NCI-H524 treated with DMSO at 0.1 percent for 48 hours (cell line): ENCODE measurements at regions not wholly inside any gene's neighbourhood (a gene's known extent, or its start where the extent isn't known, plus 50 kb on each side); places are given as distances from the start of the nearest gene placed in this dataset.

Experiments
- DNase-seq: peaks from one replicate; lab custom pipeline; 2025; lab: John Stamatoyannopoulos, UW

DNA sequence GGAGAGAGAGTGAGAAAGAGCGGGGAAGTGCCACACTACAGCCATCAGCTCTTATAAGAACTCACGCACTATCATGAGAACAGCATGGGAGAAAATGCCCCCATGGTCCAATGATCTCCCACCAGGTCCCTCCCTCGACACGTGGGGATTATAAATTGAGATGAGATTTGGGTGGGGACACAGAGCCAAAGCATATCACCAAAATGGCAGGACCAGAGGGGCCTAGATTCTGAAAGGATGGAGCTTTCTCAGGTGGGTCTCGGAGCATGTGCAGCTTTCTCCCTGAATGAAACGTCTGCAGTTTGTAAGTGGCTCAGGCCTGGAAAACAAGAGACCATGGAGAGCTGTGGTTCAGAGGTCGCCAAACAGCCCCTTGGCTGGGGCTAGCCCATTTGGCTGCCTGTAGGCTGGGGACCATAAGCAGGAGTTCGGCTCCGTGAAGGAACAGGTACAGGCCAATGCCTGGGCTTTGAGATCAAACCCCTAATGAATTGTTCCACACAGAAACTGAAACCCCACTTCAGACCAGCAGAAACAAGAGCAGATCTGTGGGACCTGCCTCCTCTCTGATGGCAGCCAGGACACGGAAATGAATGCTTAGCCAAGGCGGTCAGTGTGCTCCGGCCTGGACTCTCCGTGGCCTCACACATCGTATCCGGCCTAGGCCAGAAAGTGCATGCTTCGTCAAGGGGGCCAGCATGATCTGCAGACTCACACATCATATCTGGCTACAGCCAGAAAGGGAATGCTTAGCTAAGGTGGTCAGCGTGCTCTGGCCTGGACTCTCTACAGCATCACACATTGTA lies 111.2 kb upstream of the TMEM18 start:
- no peak for DNase-seq

DNA sequence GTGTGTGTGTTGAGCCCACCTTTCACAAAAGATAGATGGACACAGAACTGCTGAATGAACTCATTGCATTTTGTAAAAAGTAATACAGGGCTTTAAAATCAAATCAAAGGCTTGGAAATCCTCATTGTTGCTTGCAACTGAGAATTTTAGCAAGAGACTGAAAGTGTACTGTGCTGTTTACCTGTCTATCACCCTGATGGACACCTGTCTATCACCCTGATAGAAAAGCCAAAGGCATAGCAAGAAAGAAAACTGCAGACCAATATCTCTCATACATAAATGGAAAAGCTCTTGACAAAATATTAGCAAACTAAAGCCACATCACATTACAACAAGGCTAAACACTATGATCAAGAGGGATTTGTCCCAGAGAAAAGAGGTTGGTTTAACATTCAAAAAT lies 107.5 kb upstream of the TMEM18 start:
- no peak for DNase-seq

DNA sequence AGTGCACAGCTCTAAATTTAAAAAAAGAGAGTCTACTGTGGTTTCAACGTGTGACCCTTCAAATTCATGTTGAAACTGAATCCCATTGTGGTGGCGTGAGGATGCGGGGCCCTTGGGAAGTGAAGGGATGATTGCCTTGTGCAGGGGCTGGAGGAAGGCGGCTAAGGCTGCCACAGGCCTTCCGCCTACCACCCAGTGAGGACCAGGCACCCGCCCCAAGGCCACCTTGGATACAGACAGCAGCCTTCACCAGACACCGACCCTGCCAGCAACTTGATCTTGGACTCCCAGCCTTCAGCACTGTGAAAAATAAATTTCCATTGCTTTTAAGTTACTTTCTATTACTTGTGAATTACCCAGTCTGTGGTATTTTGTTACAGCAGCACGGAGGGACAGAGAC lies 103.4 kb upstream of the TMEM18 start:
- no peak for DNase-seq

DNA sequence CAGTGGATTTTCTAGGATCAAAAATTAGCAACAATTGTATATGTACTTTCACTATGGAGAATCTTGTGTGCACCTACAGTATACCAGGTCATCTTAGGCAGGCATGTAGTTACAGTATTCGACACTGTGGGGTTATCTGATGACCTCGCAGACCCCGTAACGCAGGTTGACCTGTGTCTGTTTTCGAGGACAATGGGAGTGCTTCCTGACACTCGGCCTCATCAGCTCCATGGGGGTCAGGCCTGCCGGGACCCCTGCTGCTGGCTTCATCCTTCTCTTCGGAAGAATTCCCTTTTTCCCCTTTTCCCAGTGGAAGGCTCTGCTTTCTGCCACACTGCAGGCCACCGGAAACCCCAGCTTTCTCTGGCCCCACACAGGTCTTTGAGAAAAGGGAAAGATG lies 102.8 kb upstream of the TMEM18 start:
- DNase-seq: no peak

DNA sequence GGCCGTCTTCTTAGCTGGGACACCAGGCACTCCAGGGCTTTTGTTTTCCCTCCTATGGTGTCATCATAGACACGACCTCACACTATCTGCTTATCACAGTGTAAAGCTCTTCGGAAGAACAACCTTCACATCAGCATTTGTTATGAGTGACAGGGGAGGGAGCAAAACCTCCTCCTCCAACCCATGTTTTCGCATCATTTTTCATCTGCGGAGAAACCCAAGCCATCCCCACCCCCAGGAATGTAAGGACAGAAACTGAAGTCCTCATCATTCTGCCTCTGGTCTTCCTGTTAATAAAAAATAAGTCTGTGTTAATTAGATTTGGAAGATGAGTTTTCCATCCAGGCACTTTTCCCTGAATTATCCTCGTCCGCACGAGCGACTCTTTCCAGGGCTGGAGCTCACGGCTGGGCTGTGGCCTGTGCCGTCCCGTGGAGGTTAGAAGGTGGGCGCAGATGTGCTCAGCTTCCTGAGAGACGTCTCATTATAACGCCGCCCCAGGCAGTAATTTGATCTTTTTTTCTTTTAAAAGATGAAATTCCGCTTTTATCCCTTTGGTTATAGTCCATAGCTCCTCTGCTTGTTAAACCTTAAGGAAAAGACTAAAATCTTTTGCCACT lies 101.6 kb upstream of the TMEM18 start:
- DNase-seq: no peak

DNA sequence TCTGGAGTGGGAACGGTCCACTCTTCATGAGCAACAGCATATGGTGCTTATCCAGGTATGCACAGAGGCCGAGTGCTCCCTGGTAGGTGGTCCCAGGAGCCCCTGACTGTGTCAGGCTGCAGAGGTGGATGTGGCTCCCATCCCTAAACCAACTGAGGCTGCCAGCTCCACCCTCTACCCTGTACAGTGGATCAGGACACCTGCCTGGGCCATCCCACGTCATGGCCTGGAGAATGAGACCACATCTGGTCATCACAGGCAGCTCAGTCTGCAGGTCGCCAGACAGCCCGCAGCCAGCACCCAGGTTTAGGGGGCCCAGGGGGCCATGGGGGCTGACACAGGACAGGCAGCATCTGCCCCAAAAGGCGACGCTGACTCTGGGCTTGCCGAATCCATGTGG lies 100.3 kb upstream of the TMEM18 start:
- DNase-seq: no peak

DNA sequence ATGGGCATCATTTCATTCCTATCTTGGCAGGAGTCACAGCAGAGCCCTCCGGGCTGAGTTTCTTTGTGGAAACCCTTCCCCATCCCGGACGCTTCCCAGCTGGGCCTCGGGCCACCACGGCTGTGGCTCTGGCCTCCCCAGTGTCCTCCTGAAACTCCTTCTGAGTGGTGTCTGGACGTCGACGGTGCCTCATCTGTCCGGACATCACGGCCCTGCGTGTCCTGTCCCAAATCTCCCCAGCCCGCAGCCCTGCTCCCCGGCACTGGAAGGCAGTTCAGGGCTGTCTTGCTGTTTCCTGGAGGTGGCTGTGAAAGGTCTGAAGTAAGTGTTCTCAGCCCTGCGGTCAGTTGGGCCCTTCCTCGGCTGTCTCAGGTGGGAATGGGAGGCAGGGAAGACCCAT lies 99.8 kb upstream of the TMEM18 start:
- DNase-seq: no peak

DNA sequence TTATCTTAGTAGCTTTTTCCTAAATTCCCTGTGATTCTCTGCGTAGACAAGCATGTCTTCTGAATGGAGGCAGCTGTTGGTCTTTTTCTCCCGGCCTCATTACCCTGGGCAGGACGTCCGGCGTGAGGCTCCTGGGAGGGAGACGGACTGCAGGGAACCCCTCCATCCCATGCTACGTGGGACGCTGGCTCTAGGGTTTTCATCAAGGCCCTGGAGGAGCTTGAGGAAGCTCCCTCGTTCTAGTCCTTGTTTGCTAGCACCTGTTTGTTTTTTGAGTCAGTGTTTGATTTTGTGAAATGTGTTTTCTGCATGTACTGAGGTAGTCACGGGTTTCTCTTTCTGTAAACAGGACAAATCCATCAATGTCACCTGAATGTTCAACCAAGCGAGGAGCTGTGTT lies 99.3 kb upstream of the TMEM18 start:
- DNase-seq: no peak

DNA sequence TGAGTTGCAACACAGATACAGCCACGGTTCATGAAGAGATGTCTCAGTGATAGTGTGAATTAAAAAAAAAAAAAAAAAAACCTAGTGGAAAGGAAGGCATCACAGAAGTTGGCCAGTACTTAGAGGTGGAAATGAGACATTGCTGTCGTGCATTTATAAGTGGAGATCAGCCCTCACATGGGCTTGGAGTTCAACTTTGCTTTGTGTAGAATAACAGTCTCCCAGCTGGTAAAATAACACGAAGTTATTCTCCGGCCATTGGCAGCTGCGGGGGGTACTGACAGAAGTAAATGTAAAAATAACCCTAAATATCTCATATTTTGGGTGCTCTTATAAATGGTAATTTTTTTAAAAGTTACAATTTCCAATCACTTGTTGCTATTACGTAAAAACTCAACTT lies 98.8 kb upstream of the TMEM18 start:
- DNase-seq: no peak

DNA sequence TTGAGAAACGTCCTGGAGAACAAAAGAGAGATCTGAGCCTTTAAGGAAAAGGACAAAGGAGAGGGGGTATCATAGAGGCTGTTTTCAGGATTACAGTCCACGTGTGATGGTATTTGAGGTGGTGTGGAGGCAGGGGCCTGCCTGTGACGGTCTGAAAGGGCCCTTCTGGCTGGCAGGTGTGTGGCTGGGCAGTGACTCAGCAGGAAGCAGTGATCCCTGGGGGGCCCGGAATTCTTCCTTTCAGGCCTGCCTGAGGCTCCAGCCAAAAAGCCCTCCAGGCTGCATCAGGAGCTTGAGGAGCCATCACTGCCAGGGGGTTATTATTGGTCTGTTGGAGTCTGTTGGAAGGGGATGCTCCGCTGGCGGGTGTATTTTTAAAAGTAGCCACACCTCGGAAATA lies 97.2 kb upstream of the TMEM18 start:
- no peak for DNase-seq

DNA sequence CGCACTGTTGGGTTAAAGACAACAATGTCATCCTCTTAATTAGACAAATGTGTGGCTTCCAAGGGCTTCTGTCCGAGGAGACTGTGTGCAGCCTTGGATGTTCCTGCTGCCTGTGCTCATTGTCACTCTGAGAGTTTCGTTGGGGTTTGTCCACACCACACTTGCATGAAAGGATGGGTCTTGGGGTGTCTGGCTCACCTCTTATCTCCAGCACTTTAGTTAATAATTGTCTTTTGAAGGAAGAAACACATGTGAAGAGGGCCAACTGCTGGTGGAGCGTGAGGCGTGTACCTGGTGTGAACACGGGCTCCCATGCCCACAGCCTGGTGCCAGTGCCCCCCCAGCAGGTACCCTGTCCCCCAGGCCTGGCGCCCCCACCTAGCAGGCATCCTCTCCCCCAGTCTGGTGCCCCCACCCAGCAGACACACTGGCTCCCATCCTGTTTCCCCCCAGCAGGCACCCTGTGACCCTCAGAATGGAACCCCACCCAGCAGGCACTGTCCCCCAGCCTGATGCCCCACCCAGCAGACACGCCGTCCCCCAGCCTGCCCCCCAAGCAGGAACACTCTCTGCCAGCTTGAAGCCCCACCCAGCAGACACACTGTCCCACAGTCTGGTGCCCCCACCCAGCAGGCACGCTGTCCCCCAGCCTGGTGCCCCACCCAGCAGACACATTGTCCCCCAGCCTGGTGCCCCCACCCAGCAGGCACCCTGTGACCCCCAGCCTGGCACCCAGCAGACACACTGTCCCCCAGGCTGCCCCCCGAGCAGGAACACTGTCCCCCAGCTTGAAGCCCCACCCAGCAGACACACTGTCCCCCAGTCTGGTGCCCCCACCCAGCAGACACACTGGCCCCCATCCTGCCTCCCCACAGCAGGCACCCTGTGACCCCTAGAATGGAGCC lies 96.3 kb upstream of the TMEM18 start:
- DNase-seq: no peak

DNA sequence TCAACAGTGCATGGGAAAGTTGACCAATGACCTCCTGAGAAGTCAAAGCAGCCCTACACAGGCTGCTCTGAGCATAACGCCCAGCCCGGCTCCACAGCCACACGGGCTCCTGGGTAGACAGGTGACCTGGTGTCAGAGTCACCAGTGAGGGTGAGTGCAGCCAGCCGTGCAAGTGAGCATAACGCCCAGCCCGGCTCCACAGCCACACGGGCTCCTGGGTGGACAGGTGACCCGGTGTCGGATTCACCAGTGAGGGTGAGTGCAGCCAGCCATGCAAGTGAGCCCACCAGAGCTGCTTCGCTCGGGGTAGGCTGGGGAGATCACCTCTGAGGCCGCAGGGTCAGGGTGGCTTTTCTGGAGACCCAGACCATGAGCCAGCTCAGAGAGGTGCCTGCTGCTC lies 94.3 kb upstream of the TMEM18 start:
- no peak for DNase-seq

DNA sequence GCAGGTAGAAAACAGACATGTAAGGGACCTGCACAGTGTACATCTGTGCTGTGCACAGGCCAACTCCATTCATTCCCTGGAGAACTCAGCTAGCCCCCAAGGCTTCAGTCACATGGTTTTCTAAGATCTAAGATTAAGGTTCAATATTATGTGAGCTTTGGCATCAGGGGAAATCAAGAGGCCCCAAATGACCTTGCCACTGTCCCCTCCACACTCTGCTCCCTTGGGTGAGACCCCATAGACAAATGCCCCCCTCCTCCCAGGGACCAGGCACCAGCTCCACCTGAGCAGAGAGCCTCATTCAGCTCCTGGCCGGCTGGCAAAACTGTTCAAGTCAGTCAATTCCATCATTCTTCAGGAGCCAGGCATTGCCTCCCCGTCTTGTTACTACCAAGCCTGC lies 93.6 kb upstream of the TMEM18 start:
- DNase-seq: no peak

DNA sequence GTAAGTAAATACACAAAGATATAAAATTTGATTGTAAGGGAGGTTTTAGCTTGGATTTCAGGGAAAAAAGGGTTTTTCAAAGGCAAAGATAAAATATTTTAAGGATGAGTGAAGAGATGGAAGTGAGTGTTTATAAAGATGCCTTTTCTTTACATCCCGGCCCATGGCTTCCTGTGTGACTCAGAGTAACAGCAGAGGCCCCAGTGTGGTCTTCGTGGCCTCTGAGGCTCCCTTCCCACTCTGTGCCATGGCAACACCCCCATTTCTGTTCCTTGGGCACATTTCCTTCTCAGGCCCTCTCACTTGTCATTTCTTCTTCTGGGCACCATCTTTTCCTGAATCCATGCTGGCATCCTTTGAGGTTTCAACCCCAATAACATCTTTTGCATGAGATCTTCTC lies 92.6 kb upstream of the TMEM18 start:
- no peak for DNase-seq

DNA sequence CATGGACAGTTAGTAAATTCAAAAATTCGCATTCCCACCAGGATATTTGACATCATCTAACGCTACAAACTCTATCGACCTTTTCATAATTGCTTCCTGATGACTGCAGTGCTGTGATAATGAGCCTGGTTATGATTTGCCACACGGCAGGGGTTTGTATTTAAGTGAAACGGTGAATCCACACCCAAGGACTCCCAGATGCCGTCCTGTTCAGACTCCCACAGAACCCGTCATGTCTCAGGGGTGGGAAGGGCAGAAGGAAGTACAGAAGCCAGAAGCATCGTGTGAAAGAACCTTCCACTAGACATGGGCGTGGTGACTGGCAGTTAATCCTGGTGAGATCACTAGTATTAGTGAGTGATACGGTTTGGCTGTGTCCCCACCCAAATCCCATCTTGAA lies 91.2 kb upstream of the TMEM18 start:
- no peak for DNase-seq

DNA sequence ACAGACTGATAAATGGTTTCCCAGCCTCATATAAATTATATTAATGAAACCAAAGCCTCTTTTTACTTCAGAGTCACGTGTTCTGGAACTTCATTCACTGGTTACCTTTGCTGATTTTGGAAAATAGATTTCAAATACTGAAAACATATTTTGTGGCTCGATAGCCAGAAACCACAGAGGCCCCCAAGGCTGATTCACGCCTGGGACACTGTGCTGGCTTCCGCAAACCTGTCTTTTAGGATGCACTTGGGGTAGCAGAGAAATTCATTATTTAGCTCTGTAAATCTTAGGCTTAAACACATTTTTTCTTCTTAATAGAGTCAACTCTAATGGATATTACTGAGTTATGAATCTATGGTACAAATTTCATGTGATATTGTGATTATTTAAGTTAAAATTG lies 90.7 kb upstream of the TMEM18 start:
- DNase-seq: no peak

DNA sequence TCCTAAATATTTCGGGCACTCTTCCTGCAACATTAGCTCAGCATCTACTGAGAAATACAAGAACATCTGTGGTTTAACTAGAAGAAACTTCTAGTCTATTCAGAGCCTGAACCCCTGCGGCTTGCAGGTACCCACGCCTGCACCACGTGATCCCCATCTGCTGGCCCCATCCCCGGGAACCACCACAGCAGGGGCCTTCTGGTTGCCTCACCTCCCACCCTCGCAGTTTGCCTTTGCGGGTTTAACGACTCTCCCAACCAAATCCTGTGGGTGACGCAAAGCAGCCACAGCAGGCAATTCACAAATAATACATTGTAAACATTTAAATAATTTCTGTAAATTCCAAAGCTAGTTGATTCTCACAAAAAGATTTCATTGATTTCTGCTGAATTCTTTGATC lies 90.2 kb upstream of the TMEM18 start:
- DNase-seq: no peak

DNA sequence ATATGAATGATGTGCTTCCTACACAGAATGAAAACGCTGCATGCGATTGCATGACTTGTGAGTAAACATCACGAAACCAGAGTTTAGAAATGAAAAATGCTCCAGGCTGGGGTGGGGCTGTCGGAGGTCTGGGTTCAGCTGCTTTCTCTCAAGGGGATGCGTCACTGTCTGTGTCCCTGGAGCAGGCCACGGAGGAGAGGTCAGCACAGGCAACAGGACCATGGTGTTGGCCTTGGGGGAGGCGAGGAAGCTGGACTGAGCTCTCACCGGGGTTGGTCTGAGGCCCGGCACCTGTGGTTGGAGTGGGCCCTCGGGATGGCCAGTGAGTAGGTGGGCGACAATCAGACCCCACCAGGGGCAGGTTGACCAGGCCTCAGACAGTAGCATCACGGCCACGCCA lies 89.0 kb upstream of the TMEM18 start:
- DNase-seq: no peak

DNA sequence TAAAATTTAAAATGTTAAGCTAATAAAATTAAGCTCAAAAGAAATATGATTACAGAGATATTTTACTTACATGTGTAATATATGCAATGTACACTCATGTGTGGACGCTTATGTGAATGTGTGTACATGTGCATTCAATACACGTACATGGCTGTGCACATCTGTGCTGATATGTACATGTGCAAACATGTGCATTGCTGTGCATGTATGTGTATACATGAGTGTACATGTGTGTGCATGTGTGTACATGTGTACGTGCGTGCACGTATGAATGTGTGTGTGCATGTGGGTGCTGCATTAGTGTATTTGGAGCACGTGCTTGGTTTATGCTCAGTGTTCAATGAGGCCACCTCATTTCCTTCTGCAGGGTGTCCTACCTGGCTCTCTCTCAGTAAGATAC lies 88.2 kb upstream of the TMEM18 start:
- no peak for DNase-seq

DNA sequence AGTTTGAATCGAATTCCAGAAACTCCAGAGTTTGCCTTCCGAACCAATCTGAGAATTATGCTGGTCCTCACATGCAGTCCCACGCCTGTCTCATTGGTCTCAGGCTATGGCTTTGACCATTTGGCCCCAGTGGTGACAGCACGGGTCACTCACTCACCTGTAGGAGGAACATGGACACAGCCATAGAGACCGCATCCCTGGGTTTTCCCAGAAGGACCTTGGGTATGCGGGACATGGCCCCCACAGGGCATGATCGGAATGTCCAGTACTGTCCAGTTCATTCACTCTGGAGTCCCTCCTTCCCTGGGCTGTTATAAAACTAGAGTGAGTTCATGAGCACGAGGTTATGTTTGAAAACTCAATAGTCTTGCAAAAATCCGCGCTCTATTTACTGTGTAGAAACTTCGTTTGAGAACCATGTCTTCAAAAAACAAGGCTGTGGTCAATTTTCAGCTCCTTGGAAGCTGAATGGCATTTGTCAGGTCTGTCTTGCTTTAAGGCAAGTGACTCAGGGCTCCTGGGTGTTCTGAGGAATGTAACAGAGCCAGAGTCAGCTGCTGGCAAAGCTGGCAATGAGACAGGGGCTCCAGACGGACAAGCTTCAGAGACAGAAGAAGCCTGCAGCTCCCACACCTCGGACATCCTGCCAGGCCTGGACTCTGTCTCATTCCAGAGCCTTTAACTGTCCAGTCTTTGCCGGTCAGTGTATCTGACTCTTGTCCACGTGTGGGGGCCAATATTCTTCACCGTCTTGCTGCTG lies 86.7 kb upstream of the TMEM18 start:
- DNase-seq: no peak

DNA sequence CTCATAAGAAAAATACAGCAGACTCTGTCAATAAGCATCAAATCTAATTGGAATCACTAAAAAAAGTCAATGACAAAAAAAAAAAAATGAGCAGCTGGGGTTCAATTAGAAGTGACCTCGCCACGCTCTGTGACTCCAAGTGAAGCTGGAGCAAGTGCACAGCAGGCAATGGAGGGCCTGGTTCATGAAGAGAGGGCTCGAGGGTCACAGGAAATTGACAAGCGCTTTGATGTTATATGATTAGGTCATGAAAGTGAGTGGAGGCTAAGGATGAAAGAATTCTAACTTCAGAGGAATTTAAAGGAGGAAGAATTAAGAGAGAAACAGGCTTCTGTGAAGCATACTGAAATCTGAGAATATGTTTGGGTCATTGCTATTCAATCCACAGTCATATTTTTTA lies 85.4 kb upstream of the TMEM18 start:
- no peak for DNase-seq

DNA sequence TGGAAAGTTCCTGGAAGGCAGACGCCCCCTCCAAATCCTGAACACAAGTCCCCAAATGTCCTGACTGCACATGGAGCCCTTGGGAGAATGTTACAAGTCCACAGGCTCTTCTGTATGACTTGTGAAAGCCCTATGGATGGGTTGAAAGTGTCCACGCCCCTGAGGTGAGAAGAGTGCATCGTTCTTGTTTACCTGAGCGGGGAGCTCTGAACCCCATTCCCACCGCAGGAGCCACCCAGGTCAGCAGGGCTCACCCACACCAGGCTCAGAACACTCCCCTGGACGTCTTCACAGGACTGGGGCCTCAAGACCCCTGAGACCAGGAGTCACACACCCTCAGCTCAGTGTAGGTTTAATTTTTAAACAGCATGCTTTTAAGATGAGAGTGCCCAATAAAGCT lies 84.2 kb upstream of the TMEM18 start:
- no peak for DNase-seq
